ENCODE measurements at regions not wholly inside any gene's neighbourhood (a gene's known extent, or its start where the extent isn't known, plus 50 kb on each side); places are given as distances from the start of the nearest gene placed in this dataset.

- no peak for DNase-seq (ENCODE audit: low read depth in 4 of 4, low spot score in 3 of 4)
These were observed 277.4 kb upstream of the LYZL1 start for GRCh38 chr10:29011516-29011915.

GRCh38 chr10:29012926-29013554, 275.8 kb upstream of the LYZL1 start:
- no peak for DNase-seq (ENCODE audit: low read depth in 4 of 4, low spot score in 3 of 4)

- DNase-seq (ENCODE audit: low read depth in 4 of 4, low spot score in 3 of 4) = no peak
These were observed 267.3 kb upstream of the LYZL1 start for GRCh38 chr10:29021591-29021990.

DNA sequence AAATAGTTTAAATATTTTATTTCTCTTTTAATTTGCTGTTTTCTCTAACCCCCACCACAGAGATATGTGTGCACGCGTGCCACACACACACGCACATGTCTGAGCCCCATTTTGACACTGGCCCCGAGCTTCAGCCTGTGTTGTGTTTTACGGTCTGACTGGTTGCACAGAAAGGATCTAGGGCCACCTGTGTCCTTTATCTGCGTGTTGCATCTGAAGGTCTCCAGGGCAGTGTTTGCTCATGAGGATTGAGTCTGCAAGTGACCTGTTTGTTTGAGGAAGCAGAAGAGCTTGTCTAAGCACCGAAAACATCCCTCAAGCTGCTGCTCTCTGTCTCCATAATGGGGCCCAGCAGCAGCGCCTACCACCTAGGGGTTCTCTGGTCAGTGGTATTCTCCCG, 266.4 kb upstream of the LYZL1 start:
- DNase-seq (ENCODE audit: low read depth in 4 of 4, low spot score in 3 of 4) = no peak

GRCh38 chr10:29023678-29024077, 265.2 kb upstream of the LYZL1 start:
- no peak for DNase-seq (ENCODE audit: low read depth in 4 of 4, low spot score in 3 of 4)

DNA sequence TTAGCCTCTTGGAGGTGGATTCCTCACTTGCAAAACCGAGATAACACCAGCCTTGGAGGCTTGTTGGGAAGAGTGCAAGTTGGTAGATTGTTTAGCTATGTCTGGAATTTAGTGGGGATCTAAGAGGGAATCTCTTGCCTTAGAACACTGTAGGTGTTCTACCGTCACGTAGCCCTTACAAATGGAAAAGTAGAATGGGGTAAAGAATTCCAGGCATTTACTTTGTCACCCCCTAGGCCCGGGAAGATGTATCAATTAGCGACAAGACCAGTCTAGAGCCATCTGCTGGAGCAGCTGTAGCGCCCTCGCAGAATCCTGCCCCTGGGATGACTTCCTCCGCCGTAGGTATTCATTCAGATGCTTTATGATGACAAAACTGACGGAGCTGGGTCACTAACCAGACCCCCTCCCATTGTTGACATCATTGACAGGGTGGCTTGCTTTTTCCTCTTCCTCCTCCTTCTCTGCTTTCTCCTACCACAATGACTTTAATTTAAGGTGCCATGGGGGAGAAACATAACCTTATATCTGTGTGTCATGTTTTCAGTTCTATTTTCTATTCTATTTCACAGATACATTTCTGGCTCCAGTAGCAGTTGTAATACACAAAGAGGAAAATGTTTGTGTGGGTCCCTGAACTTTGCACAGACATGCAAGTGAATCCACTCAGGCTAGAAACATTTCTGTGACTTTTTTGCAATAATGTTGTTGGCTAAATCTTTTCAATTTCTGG, 262.6 kb upstream of the LYZL1 start:
- no peak for DNase-seq (ENCODE audit: low read depth in 4 of 4, low spot score in 3 of 4)

DNA sequence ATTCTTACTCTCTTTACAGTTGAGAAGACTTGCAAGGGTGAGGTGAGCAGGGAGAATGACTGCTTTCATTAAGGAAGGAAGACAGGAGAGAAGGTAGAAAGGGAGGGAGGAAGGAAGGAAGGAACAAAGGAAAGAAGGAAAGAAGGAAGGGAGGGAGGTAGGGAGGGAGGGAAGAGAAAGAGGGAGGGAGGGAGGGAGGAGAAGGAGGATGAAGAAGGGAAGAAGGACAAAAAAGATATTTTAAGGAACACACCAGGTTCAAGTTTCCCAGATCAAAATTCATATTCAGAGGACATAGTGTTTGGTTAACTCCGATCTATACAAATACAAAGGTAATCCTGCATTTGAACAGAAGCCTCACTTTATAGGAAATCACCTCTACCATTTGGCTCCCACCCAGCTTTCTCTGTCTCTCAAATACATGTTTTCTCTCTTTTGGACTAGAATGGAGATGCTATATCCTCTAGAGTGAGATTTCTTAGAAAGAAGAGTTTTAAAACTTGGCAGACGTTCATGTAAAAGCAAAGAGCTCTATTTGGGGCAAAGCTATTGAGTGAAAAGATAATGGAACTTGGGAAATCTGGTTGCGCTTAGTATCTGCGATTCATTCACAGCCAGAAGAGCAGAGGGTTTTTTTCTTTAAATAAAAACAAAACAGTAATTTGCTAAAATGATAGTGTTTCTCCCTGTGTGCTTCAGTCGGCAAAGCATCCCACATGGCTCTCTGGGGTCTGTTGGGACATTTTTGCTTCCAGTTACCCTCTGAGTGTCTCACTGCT, 261.9 kb upstream of the LYZL1 start:
- no peak for DNase-seq (ENCODE audit: low read depth in 4 of 4, low spot score in 3 of 4)

DNA sequence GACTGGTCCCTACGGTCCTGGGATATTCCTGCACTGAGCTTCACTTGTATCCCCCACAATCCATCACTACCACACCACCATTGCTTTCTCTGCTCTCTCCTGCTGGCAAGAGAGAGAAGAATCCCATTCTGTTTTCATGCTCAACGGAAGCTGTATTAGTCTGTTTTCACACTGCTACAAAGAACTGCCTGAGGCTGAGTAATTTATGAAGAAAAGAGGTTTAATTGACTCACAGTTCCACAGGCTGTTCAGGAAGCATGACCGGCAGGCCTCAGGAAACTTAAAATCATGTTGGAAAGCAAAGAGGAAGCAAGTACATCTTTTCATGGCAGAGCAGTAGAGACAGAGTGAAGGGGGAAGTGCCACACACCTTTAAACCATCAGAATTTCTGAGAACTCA, 260.4 kb upstream of the LYZL1 start:
- no peak for DNase-seq (ENCODE audit: low read depth in 4 of 4, low spot score in 3 of 4)

GRCh38 chr10:29030900-29031299, 258.0 kb upstream of the LYZL1 start:
- DNase-seq (ENCODE audit: low read depth in 4 of 4, low spot score in 3 of 4) = no peak

DNA sequence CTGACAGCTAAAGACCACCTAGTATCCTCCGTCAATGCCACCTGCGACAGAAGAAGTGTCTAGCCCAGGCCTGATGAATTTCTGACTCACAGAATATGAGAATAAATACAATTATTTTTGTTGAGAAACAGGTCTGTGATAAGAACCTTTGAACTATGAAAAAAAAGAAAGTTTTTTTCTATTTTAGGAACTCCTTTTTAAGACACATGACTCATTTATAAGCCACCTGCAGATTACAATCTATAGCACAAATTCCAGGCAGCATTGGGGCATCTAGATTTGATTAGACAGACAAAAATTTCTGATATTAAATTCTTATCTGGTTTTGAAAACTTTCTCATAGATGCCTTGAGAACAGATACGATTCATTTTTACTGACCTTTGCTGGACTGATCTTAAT, 256.7 kb upstream of the LYZL1 start:
- DNase-seq (ENCODE audit: low read depth in 4 of 4, low spot score in 3 of 4) = no peak

GRCh38 chr10:29033311-29033940, 255.4 kb upstream of the LYZL1 start:
- DNase-seq (ENCODE audit: low read depth in 4 of 4, low spot score in 3 of 4) = no peak

DNA sequence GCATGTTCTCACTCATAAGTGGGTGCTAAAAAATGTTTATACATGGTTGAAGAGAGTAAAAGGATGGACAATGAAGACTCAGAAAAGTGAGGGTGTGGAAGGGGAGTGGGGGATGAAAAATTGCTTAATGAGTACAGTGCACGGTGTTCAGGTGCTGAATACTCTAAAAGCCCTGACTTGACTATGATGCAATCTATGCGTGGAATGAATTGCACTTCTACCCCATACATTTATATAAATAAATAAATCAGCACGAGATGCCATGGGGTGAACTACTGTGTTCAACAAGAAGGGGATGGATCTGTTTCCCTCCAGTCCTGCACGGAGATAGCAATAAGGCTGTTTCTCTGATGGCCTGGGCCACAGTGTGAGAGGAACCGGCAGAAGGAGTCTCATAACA, 254.3 kb upstream of the LYZL1 start:
- no peak for DNase-seq (ENCODE audit: low read depth in 4 of 4, low spot score in 3 of 4)

- DNase-seq (ENCODE audit: low read depth in 4 of 4, low spot score in 3 of 4) = no peak
These were observed 253.1 kb upstream of the LYZL1 start for GRCh38 chr10:29035721-29036120.

DNA sequence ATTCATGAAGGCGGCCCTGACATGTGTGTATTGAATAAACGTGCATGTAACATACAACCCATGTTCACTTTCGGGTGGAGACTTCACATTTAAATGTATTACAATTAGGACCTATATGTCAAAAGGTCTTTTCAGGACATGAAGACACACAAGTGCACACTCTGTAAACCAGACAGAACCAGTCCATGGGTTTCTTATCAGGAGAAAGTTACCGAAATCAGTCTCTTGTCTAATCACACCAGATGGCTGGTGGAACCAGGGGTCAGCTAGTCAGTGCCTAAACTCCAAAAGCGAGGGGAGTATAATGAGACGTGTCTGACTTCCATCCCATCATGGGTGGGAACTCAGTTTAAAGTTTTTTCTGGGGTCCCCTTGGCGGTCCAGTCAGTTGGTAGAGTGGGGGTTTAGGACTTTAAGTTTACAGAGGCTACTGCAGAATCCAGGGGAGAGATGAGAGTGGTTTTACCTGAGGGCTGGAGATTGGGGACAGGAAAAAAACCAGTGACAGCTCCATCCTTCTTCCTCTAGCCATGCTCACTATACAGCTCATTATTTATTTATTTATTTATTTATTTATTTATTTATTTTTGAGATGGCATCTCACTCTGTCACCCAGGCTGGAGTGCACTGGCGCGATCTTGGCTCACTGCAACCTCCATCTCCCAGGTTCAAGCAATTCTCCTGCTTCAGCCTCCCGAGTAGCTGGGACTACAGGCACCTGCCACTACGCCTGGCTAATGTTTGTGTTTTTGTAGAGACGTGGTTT, 251.3 kb upstream of the LYZL1 start:
- no peak for DNase-seq (ENCODE audit: low read depth in 4 of 4, low spot score in 3 of 4)

DNA sequence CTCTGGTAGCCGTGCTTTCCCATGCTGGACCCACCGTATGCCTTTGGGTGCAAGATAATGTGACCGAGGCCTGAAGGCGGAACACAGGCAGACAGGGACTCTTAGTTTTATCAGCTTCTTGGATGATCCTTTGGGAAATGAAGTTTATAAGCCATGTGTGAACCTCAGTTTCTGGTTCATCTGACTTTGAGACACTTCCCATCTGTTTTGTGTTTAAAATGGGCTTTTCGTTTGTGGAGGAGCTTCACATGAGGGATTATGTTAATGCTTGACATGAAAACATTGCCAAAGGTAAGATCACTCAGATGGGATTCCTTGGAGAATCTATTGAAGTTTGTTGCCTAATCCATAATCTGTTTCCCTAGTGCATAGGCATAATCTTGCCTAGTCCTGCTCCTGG, 249.8 kb upstream of the LYZL1 start:
- DNase-seq (ENCODE audit: low read depth in 4 of 4, low spot score in 3 of 4) = no peak

GRCh38 chr10:29039677-29040189, 249.1 kb upstream of the LYZL1 start:
- no peak for DNase-seq (ENCODE audit: low read depth in 4 of 4, low spot score in 3 of 4)

GRCh38 chr10:29041616-29042015, 247.3 kb upstream of the LYZL1 start:
- DNase-seq (ENCODE audit: low read depth in 4 of 4, low spot score in 3 of 4) = no peak

DNA sequence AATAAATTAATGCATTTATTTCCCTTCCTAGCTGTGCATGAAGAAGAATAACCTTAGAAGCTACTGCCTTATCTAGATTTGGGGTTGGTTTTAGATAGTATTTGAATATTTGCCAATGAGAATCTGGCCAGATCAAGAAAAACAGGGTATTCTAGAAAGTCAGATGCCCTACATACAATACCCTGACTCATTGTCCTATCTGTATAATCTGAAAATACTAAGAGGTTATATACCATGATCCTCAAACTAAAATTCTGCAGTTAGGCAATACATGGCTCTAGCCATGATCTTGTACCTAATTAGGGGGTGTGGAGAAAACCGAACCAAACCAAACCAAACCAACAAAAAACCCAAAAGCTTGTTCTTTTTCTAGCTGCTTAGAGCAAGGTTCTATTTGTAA, 240.4 kb upstream of the LYZL1 start:
- no peak for DNase-seq (ENCODE audit: low read depth in 4 of 4, low spot score in 3 of 4)

DNA sequence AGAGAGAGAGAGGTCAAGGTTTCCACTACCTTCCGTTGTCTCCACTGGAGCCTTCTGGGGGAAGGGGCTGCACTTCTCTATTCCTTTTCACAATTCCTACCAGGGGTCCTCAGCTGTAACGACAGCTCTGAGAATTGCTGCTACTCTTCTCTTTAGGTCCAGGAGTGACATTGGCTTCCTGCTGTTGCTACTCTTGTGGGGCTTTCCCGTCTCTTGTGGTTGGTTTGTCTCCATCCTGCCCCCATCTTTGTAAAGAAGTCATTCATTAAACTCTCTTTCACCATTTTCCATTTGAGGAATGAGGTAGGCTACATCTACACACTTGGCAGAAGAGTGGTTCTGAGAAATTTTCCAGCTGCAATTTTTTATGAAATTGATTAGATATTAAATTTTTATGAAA, 238.8 kb upstream of the LYZL1 start:
- no peak for DNase-seq (ENCODE audit: low read depth in 4 of 4, low spot score in 3 of 4)

DNA sequence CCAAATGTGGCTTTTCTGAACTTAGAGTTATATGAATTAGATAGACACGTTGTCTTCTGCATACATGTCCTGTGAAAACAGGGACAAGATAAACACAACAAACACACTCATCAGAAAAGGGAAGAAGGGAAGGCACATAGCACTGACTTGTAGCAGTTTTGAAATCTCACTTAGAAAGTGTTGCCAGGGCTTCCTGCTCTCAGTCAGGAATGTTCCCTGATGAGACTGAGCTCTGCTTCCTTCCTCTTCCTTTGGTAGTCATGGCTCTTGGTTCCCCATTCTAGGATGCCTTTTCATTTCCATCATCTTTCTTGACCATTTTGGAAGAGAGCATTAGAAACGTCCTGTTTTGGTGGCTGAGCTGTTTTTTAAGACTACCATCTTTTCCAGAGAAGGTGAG, 233.8 kb upstream of the LYZL1 start:
- no peak for DNase-seq (ENCODE audit: low read depth in 4 of 4, low spot score in 3 of 4)

Data from left renal pelvis (tissue), 4 donors.